GM18951 (cell line): ENCODE measurements at regions not wholly inside any gene's neighbourhood (a gene's known extent, or its start where the extent isn't known, plus 50 kb on each side); places are given as distances from the start of the nearest gene placed in this dataset.
"Not testable (repeated sequence)": the region's sequence is repeated elsewhere in the genome, so short reads cannot be mapped to it uniquely, and the experiment has no call there.

Experiments
- POLR2A ChIP-seq: IDR thresholded peaks from 4 replicates; pipeline ENCODE4 v1.6.1; 2011; ENCODE audit warnings: mild to moderate bottlenecking; ENCODE audit not compliant: insufficient read length, insufficient read depth; ENCODE audit errors: extremely low read depth
- in situ Hi-C: fragments of 300-500 bp; cut with MboI; formaldehyde crosslinking; loops from one replicate; pipeline ENCODE4 v1.12.0; 2022; ENCODE audit warnings: low sequenced_read_pairs, mixed read lengths, inconsistent platforms; ENCODE audit not compliant: unreplicated experiment

DNA sequence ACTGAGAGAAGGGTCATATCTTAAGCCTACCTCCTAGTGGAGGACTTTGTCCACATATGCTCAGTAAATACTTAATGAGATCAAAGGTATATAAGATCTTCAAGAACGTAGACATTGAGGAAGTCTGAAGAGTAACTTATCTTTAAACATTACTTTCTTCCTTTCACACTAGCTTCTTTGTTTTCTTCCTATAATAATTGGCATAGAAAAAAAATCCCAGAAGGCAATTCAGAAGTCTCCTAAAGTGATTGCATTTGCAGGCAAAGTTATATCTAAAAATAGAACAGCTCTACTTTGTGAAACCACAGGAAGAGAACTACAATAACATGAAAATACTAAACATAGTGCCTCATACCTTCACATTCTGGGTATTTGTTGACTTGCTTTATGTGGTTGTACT lies 150.4 kb downstream of the PPP1R3A start:
- TF ChIP-seq POLR2A = no peak
- in situ Hi-C loops = no loop called here

DNA sequence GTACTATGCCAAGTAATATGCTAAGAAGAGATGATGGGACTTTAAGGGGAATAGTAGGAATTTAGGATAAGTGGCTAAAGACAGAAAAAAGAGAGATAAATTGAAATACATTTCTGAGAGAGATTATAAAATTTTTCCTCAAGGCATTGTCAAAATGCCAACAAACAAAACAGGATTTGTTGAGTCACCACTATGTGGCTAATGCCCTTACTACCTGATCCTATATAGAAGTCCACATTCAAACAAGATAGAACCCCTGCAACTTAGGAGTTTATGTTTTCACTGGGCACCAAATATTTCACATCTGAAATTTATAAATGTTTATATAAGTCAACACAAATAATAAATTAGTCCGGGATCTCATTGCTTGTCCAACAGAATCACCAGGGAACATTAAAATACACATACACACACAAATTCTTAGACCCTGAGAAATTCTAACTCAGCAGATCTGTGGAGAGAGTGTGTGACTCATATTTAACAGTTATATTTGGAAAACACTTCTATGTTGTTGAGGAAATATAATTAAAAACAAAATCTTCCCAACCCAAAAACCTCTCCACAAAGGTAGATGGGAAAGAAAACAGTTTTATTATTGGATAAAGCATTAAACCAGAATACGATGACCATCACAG lies 154.3 kb downstream of the PPP1R3A start:
- in situ Hi-C loops = no loop called here
- no peak for TF ChIP-seq POLR2A

DNA sequence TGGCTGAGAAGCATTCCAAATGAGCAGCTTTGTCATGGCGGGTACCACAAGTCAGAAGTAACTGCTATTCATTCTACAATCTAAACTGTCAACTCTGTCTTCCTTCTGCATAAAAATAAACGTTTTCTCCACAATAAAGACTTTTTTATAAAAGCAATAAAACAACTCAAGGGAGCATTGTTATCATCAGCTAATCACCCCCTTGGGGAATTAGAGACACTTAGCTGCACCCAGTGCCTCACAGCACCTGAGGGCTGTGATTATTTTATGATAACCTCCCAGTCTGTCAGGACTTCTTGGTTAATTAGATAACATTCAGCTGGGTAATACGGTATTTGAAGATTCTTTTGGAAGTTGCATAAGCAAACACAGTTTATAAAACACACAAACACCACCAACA lies 155.6 kb downstream of the PPP1R3A start:
- no peak for TF ChIP-seq POLR2A
- in situ Hi-C loops = no loop called here

DNA sequence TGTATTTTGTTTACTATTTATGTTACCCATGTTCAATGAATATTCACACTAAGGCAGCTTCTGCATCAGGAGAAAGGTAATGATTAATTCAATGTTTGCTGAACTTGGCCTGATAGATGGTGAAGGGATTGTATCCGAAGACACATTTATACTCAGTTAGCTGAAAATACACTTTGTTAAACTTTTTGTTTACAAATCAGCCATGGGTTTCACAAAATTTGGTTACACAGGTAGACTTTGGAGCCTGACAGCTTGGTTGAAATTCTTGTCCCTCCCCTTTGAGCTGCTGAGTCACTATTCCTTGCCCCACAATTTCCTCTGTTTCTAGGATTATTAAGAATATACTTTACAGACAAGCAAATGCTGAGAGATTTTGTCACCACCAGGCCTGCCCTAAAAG lies 162.6 kb downstream of the PPP1R3A start:
- in situ Hi-C loops = no loop called here
- no peak for TF ChIP-seq POLR2A

DNA sequence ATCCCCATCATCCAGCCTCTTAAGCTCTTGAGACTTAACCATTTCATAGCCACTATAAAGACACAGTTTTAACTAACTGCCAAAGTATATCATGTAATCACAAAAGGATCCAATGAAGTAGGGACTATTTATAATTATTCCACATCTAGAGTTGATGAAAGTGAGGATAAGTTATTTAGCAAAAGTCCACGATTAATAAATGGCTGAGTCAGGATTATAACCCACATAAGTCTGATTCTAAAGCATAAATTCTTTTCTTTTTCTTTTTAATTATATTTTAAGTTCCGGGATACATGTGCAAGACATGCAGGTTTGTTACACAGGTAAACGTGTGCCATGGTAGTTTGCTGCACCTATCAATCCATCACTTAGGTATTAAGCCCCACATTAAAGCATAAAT lies 166.1 kb downstream of the PPP1R3A start:
- in situ Hi-C loops = no loop called here
- TF ChIP-seq POLR2A = no peak

DNA sequence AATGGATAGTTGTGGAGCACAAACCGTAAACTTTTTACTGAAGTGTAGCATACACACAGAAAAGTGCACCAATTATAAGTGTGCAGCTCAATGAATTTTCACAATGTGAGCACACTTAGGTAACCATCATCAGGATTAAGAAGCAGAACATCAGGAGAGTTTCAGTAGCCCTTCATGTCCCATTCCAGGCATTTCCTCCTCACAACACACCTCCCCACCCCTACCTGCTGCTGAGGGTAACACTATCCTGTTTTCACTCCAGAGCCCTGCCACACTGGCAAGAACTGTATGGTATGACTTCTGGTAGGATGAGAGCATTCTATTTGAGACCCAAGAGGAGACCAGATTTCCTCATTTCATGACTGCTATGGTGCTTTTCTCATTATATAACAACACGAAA lies 166.5 kb downstream of the PPP1R3A start:
- TF ChIP-seq POLR2A = no peak
- in situ Hi-C loops = no loop called here

DNA sequence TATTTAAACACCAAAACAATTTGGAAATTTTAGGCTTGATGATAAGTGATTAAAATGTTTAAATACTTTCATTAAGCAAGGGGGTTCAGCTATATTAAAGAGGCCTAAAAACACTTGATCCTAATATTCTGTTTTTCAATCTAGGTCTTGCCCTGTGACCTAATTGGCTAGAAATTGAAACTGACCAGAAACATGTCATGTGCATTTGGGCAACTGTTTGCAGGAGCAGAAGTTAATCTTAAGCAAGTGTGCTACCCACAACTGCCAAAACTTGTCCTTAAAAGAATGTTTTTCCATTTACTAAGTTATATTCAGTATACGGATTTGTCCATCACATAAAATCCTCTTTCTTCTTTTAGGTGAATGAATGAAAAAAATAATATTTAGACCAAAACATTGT lies 167.3 kb downstream of the PPP1R3A start:
- in situ Hi-C loops = no loop called here

DNA sequence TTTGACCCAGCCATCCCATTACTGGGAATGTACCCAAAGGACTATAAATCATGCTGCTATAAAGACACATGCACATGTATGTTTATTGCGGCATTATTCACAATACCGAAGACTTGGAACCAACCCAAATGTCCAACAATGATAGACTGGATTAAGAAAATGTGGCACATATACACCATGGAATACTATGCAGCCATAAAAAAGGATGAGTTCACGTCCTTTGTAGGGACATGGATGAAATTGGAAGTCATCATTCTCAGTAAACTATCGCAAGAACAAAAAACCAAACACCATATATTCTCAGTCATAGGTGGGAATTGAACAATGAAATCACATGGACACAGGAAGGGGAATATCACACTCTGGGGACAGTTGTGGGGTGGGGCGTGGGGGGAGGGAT lies 170.4 kb downstream of the PPP1R3A start:
- in situ Hi-C loops = not testable (repeated sequence)

More for the DNA sequence above, 167.3 kb downstream of the PPP1R3A start:
- TF ChIP-seq POLR2A = no peak

DNA sequence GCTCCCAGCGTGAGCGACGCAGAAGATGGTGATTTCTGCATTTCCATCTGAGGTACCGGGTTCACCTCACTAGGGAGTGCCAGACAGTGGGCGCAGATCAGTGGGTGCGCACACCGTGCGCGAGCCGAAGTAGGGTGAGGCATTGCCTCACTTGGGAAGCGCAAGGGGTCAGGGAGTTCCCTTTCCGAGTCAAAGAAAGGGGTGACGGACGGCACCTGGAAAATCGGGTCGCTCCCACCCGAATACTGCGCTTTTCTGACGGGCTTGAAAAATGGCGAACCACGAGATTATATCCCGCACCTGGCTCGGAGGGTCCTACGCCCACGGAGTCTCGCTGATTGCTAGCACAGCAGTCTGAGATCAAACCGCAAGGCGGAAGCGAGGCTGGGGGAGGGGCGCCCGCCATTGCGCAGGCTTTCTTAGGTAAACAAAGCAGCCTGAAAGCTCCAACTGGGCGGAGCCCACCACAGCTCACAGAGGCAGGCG lies 175.8 kb downstream of the PPP1R3A start:
- in situ Hi-C loops = not testable (repeated sequence)

DNA sequence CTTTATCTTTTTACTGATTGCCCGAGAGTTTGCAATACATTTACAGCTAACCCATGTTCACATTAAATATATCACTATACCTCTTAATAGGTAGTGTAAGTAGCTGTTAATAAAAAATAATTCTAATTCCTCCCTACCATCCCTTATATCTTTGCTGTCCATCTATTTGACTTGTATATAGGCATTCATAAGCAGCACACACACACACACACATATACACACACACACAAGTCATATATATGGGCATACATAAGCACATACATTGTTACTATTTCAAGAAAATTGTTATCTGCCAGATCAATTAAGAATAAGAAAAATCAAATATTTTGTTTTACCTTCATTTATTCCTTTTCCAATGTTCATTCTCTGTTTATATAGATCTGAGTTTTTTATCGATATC lies 176.4 kb downstream of the PPP1R3A start:
- in situ Hi-C loops = no loop called here

DNA sequence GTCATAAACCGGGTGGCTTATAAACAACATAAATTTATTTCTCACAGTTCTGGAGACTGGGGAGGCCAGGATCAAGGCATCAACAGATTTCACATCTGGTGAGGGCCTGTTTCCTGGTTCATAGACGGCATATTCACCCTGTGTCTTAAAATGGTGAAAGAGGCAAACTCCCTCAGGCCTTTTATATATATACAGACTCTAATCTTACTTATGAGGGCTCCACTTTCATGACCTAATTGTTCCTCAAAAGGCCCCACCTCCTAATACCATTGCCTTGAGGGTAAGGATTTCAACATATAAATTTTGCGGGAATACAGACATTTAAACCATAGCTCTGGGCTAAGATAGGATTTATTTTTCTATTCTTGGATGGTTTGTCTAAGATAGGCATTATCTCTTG lies 187.2 kb downstream of the PPP1R3A start:
- in situ Hi-C loops = no loop called here

More for the DNA sequence above, 176.4 kb downstream of the PPP1R3A start:
- TF ChIP-seq POLR2A = no peak

DNA sequence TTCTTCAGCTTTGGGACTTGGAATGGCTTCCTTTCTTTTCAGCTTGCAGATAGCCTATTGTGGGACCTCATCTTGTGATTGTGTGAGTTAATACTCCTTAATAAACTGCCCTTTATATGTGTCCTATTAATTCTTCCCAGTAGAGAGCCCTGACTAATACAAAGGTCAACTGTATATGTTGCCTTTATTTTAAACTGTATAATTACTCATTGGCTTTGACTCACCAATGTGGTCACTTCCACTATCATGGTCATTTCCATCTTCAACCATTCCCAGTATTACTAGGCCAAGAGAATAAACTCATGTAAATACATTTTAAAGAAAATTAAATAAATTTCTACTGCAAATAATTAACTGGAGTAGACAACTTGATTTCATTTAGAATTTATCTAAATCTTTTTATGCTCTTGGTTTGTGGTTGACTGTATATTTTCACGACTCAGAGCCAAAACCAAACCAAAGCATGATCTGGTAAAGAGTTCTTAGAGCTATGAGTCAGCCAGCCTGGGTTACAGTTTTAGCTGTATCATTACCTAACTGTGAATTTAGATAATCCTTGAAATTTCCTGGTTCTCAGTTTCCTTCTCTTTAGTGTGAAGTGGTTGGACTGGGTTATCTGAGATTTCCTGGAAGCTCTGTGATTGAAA lies 188.4 kb downstream of the PPP1R3A start:
- TF ChIP-seq POLR2A = no peak
- in situ Hi-C loops = no loop called here

More for the DNA sequence above, 187.2 kb downstream of the PPP1R3A start:
- no peak for TF ChIP-seq POLR2A

DNA sequence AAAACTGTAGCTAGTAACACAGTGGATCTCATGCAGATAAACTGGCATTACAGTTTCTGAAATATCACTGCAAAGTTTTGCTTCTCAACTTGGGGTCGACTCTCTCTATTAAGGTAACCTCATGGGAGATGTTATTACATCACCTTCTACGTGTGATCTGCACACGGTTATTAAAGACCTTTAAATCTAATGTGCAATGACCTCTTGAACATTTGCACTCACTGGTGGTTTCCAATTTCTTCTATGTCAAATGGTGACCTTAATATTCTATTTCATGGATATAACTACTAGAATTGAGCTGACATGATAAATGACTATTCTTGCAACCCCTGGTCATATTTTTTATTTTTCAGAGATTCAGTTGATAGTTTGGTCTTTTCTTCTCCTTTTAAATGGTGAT lies 191.3 kb downstream of the PPP1R3A start:
- in situ Hi-C loops = no loop called here
- no peak for TF ChIP-seq POLR2A

DNA sequence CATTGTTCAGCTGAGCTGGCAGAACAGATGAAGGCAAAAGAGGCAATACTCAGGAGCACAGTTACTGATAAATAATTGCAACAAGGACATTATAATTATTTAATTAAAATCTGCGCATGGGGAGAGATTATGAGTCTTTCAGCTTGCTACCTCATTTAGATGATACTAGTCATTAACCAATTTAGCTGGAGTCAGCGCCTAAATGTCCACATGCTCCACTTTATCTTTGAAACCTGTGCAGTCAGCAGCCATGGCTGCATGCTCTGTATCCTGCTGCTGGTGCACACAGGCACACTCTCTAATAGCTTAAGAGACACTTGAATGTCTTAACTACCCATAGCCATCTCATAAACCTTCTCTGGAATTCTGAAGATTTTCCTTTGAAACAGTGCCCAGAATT lies 196.8 kb downstream of the PPP1R3A start:
- in situ Hi-C loops = no loop called here
- TF ChIP-seq POLR2A = no peak
